Stimulated activated CD4-positive, alpha-beta T cell treated with anti-CD3 and anti-CD28 coated beads, Interleukin-1b, Interleukin-23, amount 100 ng/mL, for 48 hours (primary cell): ENCODE measurements at regions not wholly inside any gene's neighbourhood (a gene's known extent, or its start where the extent isn't known, plus 50 kb on each side); places are given as distances from the start of the nearest gene placed in this dataset.

ENCODE experiments used
- DNase-seq: peaks from one replicate; pipeline ENCODE4 v3.0.0-alpha.2; 2020

- DNase-seq: no peak
Observed at GRCh38 chr18:48488388-48488850, 50.4 kb upstream of the CTIF start.

GRCh38 chr18:48486754-48487153, 52.1 kb upstream of the CTIF start:
- no peak for DNase-seq

GRCh38 chr18:48485828-48486405, 52.9 kb upstream of the CTIF start:
- no peak for DNase-seq

GRCh38 chr18:48481092-48481491, 57.7 kb upstream of the CTIF start:
- DNase-seq: no peak

- DNase-seq: no peak
Observed at GRCh38 chr18:48479531-48479930, 59.3 kb upstream of the CTIF start.

- DNase-seq: no peak
Observed at GRCh38 chr18:48477348-48477747, 61.5 kb upstream of the CTIF start.

- DNase-seq: no peak
Observed at GRCh38 chr18:48476550-48476917, 62.3 kb upstream of the CTIF start.

GRCh38 chr18:48475635-48476549, 62.9 kb upstream of the CTIF start:
- peak; percentile 20 for DNase-seq

- no peak for DNase-seq
Observed at GRCh38 chr18:48473816-48474215, 64.6 kb upstream of the ZBTB7C start.

GRCh38 chr18:48472610-48473009, 63.4 kb upstream of the ZBTB7C start:
- DNase-seq: no peak

GRCh38 chr18:48470484-48471180, 61.4 kb upstream of the ZBTB7C start:
- no peak for DNase-seq

GRCh38 chr18:48468151-48468550, 59.0 kb upstream of the ZBTB7C start:
- no peak for DNase-seq

GRCh38 chr18:48467231-48467630, 58.0 kb upstream of the ZBTB7C start:
- no peak for DNase-seq

GRCh38 chr18:48462510-48462909, 53.3 kb upstream of the ZBTB7C start:
- DNase-seq: no peak

- no peak for DNase-seq
Observed at GRCh38 chr18:48460929-48461583, 51.9 kb upstream of the ZBTB7C start.

GRCh38 chr18:48459465-48459864, 50.3 kb upstream of the ZBTB7C start:
- no peak for DNase-seq

- DNase-seq: no peak
Observed at GRCh38 chr18:48459016-48459415, 49.8 kb upstream of the ZBTB7C start.
